HG03066 (cell line): ENCODE measurements at regions not wholly inside any gene's neighbourhood (a gene's known extent, or its start where the extent isn't known, plus 50 kb on each side); places are given as distances from the start of the nearest gene placed in this dataset.
"Not testable (repeated sequence)": the region's sequence is repeated elsewhere in the genome, so short reads cannot be mapped to it uniquely, and the experiment has no call there.

Experiments used
- ATAC-seq: cut with Tn5 transposase; IDR thresholded peaks from one replicate; pipeline ENCODE4 v1.9.1; 2021; ENCODE audit warnings: low read depth; ENCODE audit not compliant: unreplicated experiment

DNA sequence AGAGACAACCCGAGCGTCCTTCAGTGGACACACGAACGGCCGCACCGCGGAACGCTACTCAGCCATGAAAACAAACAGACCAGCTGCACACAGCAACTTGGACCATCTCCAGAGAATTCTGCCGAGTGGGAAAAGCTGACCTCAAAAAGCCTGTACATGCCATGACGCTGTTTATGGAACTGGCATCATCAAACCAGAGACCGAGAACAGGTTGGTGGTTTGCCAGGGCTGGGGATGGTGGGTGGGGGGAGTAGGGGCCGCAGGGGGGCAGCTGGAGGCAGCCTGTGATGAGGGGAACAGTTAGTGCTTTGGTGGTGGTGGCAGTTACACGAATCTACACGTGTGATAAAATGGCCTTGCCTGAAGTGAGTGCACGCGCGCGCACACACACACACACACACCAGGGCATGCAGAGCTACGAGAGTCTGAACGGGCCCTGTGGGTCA, 169.8 kb downstream of the LAT start:
- ATAC-seq, result no peak

DNA sequence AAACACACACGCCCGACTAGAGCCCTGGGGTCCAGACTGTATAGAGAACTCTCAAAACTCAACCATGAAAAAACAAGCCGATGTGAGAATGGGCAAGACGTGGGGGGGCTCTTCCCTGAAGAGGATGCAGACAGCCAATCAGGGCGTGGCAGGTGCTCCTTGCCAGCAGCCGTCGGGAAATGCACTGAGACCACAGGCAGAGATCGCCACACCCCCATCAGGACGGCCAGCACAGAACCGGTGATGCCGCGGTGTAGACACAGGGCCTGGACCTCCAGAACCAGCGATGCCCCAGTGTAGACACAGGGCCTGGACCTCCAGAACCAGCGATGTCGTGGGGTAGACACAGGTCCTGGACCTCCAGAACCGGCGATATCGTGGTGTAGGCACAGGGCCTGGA, 169.2 kb downstream of the LAT start:
- no peak for ATAC-seq

DNA sequence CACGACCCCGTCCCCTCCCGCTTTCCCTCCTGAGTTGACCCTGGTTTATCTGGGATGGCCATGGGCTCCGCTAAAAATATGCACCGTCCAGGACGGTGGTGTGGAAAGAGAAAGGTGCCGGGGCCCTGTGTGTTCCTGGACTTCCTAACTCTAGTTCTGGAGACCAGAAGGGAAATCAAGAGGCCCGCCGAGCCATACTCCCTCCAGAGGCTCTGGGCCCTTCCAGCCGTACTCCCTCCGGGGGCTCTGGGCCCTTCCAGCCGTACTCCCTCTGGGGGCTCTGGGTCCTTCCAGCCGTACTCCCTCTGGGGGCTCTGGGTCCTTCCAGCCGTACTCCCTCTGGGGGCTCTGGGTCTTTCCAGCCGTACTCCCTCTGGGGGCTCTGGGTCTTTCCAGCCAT, 168.5 kb downstream of the LAT start:
- not testable (repeated sequence) for ATAC-seq

DNA sequence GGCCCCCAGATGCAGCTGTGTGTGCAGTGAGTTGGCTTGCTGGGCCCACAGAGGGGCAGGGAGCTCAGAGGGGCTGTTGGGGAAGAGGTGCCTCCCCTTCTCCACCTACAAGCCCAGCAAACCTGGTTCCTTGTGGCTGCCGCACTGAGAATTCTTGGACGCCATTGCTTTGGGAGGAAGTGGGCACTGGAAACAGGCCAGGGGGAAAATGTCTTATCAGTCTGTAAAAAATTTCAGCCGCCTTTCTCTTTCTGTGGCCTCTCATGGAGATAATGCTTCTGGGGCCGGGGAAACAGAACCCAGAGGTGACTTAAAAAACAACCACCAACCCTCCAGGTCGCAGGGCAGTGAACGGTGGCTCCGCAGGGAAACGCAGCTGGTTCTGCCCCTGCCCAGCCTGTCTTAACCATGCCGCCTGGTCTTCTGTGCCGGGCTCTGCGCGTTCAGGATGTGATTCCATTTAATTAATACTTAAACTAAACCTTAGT, 167.7 kb downstream of the LAT start:
- ATAC-seq, result not testable (repeated sequence)

DNA sequence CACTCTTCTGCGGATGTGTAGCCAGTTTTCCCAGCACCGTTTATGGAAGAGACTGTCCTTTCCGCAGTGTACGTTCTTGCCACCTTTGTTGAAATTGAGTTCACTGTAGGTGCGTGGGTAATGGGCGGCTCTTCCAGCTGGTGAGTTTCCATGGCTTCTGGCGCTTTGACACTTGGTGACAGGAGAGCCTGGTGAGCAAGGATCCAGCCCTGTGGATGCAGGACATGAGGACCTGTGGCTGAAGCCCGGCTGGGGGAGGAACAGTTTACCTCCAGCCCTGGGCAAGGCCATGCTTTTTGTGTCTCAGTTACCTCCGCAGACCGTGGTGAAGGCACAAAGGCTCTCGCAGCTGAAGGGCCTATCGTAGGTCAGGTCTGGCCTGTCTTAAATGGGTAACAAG, 166.5 kb downstream of the LAT start:
- no peak for ATAC-seq

DNA sequence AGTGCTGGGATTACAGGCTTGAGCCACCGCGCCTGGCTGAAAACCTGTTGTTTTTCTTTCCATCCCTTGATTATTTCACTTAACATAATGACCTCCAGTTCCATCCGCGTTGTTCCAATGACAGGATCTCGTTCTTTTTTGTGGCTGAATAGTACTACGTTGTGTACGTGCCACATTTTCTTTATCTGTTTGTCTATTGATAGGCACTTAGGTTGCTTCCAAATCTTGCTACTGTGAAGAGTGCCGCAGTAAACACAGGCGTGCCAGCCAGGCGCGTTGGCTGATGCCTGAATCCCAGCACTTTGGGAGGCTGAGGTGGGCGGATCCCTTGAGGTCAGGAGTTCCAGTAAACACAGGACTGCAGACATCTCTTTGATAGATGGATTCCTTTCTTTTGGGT, 165.1 kb downstream of the LAT start:
- ATAC-seq, result not testable (repeated sequence)

DNA sequence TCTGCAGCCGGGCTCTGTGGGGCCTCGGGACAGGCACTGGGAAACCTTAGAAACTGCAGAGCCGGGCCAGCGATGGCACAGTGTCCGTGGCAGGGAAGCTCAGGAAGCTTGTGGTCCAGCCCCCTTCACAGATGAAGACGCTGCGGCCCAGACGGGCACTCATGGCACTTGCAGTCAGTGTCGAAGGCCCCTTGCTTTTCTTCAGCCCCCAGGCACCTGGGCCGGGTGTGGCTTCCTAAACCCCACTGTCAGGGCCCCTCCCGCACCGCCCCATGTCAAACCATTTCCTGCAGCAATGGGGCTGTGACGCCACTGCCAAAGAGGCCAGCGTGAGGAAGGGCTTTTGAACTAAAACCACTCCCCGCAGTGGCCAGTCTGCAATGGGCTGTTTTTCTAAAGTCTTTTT, 164.0 kb downstream of the LAT start:
- no peak for ATAC-seq

DNA sequence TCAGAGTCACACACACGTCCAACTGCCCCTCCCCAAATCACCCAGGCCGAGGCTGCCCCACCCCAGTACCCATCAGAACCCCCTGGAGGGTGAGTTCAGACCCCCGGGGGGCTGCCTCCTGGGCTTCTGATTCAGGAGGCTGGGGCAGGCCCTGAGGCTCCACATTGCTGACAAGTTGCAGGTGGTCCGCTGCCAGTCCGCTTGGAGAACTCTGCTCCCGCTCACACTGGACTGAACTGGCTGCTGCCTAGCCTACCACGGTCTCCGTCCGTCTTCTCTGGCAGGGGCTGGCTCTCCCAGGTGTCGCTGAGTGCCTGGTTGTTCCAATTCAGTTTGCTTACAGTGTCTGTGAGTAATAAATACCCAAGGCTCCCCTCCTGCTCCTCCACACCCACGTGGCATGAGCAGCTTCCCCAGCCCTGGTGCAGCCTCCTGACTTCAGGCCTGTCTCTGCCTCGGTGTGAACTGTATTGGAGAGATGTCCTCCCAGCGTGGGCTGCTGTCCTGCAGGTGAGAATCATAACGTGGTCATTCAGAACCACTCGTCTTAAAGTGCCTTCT, 163.4 kb downstream of the LAT start:
- ATAC-seq, result no peak

DNA sequence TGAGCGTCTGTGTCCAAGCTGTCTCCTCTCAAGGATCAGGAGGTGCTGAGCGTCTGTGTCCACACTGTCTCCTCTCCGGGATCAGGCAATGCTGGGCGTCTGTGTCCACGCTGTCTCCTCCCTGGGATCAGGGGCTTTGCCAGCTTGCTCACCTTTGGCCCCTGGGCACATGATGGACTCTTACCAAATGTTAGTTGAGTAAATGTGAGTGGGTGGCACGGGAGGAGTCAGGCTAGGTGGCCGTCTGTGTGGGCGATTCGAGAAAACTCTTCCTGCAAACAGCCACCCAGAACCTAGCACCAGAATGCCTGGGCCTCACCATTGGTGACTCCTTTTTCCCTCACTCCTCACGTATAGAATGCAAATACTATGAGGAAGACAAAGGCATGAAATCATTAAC, 162.9 kb downstream of the LAT start:
- ATAC-seq, result not testable (repeated sequence)

DNA sequence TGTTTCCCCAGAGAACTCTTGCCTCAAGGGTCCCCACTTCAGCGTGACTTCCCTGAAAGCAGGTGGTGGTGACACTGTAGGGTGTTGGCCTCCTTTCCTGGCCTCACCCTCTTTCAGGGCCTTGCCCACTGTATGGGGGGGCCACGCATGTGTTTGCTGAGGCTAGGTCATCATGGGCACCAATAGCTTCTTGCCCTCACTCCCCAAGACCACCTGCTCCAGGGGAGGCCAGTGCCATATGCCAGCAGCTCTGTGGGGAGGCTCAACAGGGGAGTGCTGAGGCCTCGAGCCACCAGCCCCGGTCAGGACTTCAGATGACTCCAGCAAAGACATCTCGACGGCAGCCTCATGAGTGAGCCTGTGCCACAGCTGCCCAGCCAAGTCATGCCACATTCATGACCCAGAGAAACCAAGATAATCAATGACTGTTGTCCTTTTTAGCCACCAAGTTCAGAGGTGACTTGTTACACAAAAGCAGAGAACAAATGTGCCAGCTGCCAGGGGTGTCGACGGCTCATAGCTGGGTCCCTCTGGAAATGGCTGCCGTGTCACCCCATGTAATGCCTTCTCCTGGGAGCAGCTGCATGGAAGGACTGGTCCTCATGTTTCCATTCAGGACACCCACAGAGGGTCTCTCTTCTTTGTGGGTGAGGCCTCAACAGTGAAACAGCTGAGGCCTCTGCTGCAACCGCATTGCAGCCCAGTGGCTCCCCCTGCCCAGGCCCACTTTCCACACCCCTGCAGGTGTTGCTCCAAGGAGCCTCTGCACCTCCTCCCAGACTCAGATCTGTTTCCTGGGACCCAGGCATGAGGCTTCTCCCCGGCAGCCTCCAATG, 162.2 kb downstream of the LAT start:
- not testable (repeated sequence) for ATAC-seq

DNA sequence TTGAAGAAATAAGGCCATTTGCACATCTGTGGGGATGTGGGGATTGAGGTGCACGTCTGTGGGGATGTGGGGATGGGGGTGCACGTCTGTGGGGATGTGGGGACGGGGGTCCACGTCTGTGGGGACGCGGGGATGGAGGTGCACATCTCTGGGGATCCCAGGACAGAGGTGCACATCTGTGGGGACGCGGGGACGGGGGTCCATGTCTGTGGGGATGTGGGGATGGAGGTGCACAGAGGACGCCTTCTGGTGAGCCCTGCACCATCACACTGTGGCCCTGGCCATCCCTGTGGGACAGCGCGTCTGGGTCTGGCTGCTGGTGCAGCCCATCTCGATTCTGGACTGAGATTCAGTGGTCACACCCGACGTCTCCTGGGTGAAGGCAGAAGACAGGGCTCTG, 161.4 kb downstream of the LAT start:
- ATAC-seq, result no peak

DNA sequence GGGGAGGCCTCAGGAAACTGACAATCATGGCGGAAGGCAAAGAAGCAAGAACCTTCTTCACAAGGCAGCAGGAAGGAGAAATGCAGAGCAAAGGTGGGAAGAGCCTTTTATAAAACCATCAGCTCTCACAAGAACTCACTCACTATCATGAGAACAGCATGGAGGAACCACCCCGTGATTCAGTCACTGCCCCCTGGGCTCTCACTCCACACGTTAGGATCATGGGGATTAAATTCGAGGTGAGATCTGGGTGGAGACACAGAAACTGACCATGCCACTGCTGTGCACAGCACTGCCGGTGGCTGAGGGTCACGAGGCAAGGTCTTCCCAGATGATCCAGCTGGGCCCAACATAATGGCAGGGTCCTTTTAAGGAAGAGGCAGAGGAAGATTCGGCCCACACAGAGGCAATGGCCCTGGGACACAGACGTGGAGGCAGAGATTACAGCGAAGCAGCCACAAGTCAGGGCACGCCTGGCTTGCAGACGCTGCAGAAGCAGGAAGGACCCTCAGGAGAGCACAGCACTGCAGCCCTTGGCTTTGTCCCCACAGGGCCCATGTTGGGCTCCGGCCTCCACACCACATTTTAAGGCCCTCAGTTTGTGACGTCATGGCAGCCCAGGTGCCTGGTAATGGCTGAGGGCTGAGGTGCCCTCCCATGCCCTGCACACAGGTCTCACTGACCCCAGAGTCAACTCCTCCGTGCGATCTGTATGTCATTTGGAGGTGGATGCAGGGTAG, 160.8 kb downstream of the LAT start:
- not testable (repeated sequence) for ATAC-seq

DNA sequence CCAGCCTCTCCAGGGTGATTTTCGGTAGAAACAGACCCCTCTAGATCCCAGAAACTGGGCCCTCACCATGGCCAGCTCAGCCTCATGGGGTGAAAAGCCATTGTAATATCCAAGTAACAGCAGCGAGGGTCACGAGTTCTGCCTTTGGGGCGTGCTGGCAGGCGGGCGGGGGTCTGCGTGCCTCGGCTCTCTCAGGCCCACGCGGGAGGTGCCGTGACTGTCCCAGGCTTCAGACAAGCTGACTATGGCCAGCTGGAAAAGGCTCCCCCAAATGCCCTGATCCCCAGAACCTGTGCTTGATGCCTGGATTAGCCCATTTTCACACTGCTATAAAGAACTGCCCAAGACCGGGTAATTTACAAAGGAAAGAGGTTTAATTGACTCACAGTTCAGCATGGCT, 160.2 kb downstream of the LAT start:
- ATAC-seq, result not testable (repeated sequence)

DNA sequence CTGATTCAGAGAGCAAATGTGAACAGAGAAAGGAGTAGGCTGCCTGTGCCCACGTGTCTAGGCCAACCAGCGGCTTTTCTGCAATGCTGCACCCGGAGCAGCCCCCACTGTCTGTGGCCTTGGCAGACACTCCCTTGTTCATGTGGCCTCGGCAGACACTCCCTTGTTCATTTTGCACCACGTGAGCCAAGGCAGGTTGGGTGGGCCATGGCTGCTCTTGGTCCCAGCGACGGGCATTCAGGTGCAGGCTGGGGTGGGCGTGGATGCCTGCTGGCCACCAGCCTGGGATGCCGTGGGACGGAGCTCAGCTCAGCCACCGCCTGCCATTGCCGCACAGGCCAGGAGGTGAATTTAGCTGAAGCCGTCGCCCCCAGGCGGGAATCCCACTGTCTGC, 159.8 kb downstream of the LAT start:
- ATAC-seq, result not testable (repeated sequence)

DNA sequence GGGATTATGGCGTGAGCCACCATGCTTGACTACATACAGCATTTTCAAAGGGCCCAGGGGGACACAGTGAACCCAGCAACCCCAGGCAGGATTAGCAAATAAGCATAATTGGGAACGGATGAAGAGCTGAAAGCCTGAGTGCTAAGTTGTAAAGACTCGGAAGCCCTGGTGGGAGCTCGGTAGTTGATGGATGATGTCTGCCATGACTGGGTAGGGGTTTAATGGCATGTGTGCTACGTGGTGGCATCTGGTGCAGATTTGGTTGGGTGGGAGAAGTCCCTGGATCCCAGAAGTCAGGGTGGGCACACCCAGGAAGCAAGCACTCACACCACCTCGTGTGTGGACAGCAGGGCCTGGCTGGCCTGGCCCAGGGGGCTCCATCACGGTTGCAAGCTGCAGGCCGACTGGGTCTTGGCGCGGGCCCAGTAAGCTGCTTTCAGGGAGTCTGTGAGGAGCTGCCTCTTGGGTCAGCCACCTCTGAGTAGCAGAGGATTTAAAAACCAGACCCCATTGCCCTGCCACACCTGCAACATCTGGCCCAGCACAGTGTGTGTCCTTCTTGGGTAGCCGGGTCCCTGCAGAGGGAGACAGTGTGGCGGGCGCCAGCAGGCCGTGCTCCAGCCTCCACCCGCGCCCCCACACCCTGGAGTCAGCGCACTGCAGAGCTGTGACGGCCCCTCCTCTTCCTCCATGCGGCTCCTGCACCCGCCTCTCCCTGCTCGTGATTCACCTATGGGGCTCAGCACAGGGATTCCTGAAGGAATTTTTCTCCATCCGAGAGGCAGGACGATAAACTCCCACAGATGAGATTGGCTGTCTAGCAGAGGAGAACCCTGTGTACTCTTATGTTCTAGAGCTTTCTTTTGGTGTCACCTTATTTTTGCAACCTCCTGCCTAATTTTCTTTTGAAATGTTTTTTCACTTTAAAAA, 159.2 kb downstream of the LAT start:
- ATAC-seq, result not testable (repeated sequence)

DNA sequence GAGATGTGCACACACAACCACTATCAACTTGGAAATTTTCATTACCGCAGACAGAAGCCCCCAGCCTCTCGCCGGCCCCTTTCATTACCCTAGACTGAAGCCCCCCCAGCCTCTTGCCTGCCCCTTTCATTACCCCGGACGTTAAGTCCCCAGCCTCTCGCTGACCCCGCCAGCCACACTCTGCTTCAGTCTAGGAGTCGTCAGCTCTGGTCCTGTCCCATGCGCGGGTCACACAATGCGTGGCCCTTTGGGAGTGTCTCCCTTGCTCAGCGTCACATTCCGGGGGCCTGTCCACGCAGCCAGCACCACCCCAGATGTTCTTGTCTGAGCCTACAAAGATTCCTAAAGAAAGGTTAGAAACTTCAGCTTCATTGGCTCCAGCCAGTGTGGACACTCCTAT, 157.7 kb downstream of the LAT start:
- ATAC-seq, result not testable (repeated sequence)

DNA sequence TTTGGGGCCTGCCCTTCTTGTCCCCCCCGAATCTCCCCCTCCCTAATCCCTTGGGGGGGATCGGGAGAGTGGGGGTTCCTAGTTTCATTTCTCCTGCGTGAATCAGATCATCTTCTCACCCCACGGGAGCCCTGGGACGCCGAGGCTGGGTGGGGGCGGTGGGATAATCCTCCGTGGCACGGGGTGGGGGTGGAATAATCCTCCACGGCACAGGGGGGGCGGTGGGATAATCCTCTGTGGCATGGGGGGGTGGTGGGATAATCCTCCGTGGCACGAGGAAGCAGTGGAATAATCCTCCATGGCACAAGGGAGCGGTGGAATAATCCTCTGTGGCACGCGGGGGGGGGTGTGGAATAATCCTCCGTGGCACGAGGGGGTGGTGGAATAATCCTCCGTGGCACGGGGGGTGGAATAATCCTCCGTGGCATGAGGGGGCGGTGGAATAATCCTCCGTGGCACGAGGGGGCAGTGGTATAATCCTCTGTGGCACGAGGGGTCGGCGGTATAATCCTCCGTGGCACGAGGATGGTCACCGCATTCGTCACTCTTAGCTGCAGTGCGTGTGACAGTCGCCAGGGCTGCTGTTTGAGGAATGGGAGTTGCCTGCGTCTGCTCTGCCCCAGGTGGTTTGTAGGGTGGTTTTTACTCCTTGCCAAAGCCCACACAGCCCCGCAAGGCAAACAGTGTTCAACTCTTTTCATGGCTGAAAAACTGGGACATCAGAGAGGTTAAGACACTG, 156.9 kb downstream of the LAT start:
- ATAC-seq, result no peak

DNA sequence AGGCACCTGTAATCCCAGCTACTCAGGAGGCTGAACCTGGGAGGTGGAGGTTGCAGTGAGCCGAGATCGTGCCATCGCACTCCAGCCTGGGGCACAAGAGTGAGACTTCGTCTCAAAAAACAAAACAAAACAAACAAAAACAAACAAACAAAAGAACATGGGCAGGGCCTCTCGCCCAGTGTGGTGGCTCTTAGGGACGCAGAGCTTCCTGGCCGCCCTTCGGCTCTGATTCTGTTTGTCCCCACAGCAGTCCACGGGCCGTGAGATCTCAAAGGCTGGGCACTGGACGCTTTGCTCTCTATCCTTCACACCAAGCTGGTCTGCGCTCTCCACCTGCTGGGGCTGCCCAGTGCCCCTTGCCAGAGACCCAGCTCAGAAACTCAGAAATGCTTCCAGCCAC, 156.3 kb downstream of the LAT start:
- not testable (repeated sequence) for ATAC-seq
